ENCODE measurements at regions not wholly inside any gene's neighbourhood (a gene's known extent, or its start where the extent isn't known, plus 50 kb on each side); places are given as distances from the start of the nearest gene placed in this dataset.

- Histone ChIP-seq H3K4me3 (ENCODE audit: low read depth in 1 of 2, low read length in 2 of 2) (no peak overlapping the region), H3K27ac (ENCODE audit: low read length) (no peak overlapping the region), H3K4me1 (ENCODE audit: insufficient read depth, low read length) (no peaks in the 10 kb centered on the region), H3K36me3 (ENCODE audit: insufficient read depth, low read length) (no peaks in the 10 kb centered on the region), H3K9me3 (ENCODE audit: insufficient read depth, low read length, severe bottlenecking) (no peaks in the 10 kb centered on the region), H2AFZ (ENCODE audit: low read depth, low read length) (no peak overlapping the region), H3K79me2 (ENCODE audit: insufficient read depth, low read length) (no peaks in the 10 kb centered on the region), H3K4me2 (ENCODE audit: insufficient read depth, low read length) (no peak overlapping the region), H4K20me1 (ENCODE audit: insufficient read depth, low read length) (no peaks in the 10 kb centered on the region), H3K9ac (ENCODE audit: low read depth, low read length) (no peak overlapping the region), H3K27me3 (ENCODE audit: insufficient read depth, low read length, poor library complexity) (no peaks in the 10 kb centered on the region)
- no peak for TF ChIP-seq EZH2 (IDR thresholded peaks at IDR 0.05; ENCODE audit: borderline replicate concordance, low read depth, low read length, severe bottlenecking)
- no peak for TF ChIP-seq CTCF (IDR thresholded peaks at IDR 0.05; ENCODE audit: borderline replicate concordance, extremely low read depth, low read length, poor library complexity, severe bottlenecking)
- ATAC-seq (ENCODE audit: insufficient read depth, low read depth) (no peak), DNase-seq (no peak)
Measured at GRCh38 chr6:168744861-168745260, 303.9 kb downstream of the SMOC2 start.

DNA sequence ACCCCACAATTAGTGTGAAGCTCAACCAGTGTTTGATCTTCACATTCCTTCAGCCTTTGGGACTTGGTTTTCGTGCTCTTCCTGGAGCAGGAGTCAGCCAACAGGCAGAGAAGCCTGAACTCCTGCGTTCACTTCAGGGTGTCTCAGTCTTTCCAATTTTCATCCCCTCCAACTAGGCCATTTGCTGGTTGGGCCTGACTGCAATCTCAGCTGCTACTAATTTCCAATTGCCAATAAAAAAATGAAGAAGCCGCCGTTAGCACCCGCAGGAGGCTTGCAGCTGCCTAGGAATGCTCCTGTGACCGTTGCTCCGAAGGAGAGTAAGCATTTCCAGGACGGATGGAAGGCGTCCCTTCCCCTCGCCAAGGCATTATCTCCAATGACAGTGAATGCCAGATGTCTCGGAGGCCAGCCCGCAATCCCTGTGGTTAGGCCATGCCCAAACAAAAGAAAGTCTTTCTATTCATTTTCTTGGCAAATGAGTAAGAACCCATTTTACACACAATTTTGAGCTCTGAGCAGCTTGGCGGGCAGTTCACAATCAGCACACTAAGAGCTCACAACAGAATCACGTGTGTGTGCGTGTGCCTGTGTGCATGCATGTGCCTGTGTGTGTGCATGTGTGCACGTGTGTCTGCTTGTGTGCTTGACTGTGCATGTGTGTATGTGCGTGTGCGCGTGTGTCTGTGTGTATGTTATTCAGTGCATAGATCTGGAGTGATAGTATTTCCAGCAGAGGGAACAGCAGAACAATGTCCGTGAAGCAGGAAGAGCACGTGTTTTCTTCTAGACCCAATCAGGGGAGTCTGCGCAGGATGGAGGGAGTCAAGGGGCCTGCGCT, 301.2 kb downstream of the SMOC2 start:
- DNase-seq (no peak), ATAC-seq (ENCODE audit: insufficient read depth, low read depth) (no peak)
- Histone ChIP-seq H3K79me2 (ENCODE audit: insufficient read depth, low read length) (no peaks in the 10 kb centered on the region), H3K4me2 (ENCODE audit: insufficient read depth, low read length) (no peak overlapping the region), H3K4me3 (ENCODE audit: low read depth in 1 of 2, low read length in 2 of 2) (no peak overlapping the region), H3K36me3 (ENCODE audit: insufficient read depth, low read length) (no peaks in the 10 kb centered on the region), H3K9ac (ENCODE audit: low read depth, low read length) (no peak overlapping the region), H3K9me3 (ENCODE audit: insufficient read depth, low read length, severe bottlenecking) (peaks cover 3% of the 10 kb centered on the region), H3K4me1 (ENCODE audit: insufficient read depth, low read length) (no peaks in the 10 kb centered on the region), H3K27me3 (ENCODE audit: insufficient read depth, low read length, poor library complexity) (no peaks in the 10 kb centered on the region), H4K20me1 (ENCODE audit: insufficient read depth, low read length) (no peaks in the 10 kb centered on the region), H3K27ac (ENCODE audit: low read length) (no peak overlapping the region), H2AFZ (ENCODE audit: low read depth, low read length) (no peak overlapping the region)
- no peak for TF ChIP-seq EZH2 (IDR thresholded peaks at IDR 0.05; ENCODE audit: borderline replicate concordance, low read depth, low read length, severe bottlenecking)
- no peak for TF ChIP-seq CTCF (IDR thresholded peaks at IDR 0.05; ENCODE audit: borderline replicate concordance, extremely low read depth, low read length, poor library complexity, severe bottlenecking)

DNA sequence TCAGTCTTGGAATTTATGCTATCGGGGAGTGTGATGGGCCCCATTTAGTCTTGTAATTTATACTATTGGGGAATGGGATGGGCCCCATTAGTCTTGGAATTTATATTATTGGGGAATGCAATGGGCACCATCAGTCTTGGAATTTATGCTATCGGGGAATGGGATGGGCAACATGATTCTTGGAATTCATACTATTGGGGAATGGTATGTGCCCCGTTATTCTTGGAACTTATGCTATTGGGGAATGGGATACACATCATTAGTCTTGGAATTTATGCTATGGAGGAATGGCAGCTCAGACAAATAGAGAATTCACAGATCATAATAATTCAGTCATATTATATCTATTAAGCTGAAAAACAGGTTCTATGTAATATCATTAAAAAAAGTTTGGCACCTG, 300.3 kb downstream of the SMOC2 start:
- no peak overlapping the region for H2AFZ ChIP-seq (ENCODE audit: low read depth, low read length)
- H3K27me3 ChIP-seq (ENCODE audit: insufficient read depth, low read length, poor library complexity), result no peaks in the 10 kb centered on the region
- H3K27ac ChIP-seq (ENCODE audit: low read length), result no peak overlapping the region
- no peak for TF ChIP-seq CTCF (IDR thresholded peaks at IDR 0.05; ENCODE audit: borderline replicate concordance, extremely low read depth, low read length, poor library complexity, severe bottlenecking)
- no peak for TF ChIP-seq EZH2 (IDR thresholded peaks at IDR 0.05; ENCODE audit: borderline replicate concordance, low read depth, low read length, severe bottlenecking)
- H3K4me1 ChIP-seq (ENCODE audit: insufficient read depth, low read length), result no peaks in the 10 kb centered on the region
- no peak overlapping the region for H3K9ac ChIP-seq (ENCODE audit: low read depth, low read length)
- no peak overlapping the region for H3K4me2 ChIP-seq (ENCODE audit: insufficient read depth, low read length)
- no peak for ATAC-seq (ENCODE audit: insufficient read depth, low read depth)
- H3K36me3 ChIP-seq (ENCODE audit: insufficient read depth, low read length), result no peaks in the 10 kb centered on the region
- H4K20me1 ChIP-seq (ENCODE audit: insufficient read depth, low read length), result no peaks in the 10 kb centered on the region
- peaks cover 3% of the 10 kb centered on the region for H3K9me3 ChIP-seq (ENCODE audit: insufficient read depth, low read length, severe bottlenecking)
- H3K79me2 ChIP-seq (ENCODE audit: insufficient read depth, low read length), result no peaks in the 10 kb centered on the region
- DNase-seq, result no peak
- H3K4me3 ChIP-seq (ENCODE audit: low read depth in 1 of 2, low read length in 2 of 2), result no peak overlapping the region
